Ishikawa (cell line): ENCODE measurements at regions not wholly inside any gene's neighbourhood (a gene's known extent, or its start where the extent isn't known, plus 50 kb on each side); places are given as distances from the start of the nearest gene placed in this dataset.

Experiments used
- CEBPB ChIP-seq: IDR thresholded peaks from 2 replicates; pipeline ENCODE4 v1.6.1; 2012
- CREB1 ChIP-seq: IDR thresholded peaks from 2 replicates; pipeline ENCODE4 v1.6.1; 2012; ENCODE audit warnings: low read depth
- EGR1 ChIP-seq: IDR thresholded peaks from 2 replicates; pipeline ENCODE4 v1.6.1; 2012
- EP300 ChIP-seq: IDR thresholded peaks from 2 replicates; pipeline ENCODE4 v1.6.1; 2012; ENCODE audit warnings: borderline replicate concordance
- FOXM1 ChIP-seq: IDR thresholded peaks from 2 replicates; pipeline ENCODE4 v1.6.1; 2012; ENCODE audit warnings: low read depth, borderline replicate concordance
- MAX ChIP-seq: IDR thresholded peaks from 2 replicates; pipeline ENCODE4 v1.6.1; 2012
- NFIC ChIP-seq: IDR thresholded peaks from 2 replicates; pipeline ENCODE4 v1.6.1; 2012
- RAD21 ChIP-seq: IDR thresholded peaks from 2 replicates; pipeline ENCODE4 v1.6.1; 2012; ENCODE audit warnings: low read depth
- REST ChIP-seq: IDR thresholded peaks from 2 replicates; pipeline ENCODE4 v1.6.1; 2012; ENCODE audit warnings: low read depth, mild to moderate bottlenecking
- TAF1 ChIP-seq: IDR thresholded peaks from 2 replicates; pipeline ENCODE4 v1.6.1; 2012; ENCODE audit warnings: low read depth, mild to moderate bottlenecking
- TCF12 ChIP-seq: IDR thresholded peaks from 2 replicates; pipeline ENCODE4 v1.6.1; 2012; ENCODE audit warnings: low read depth
- TEAD4 ChIP-seq: IDR thresholded peaks from 2 replicates; pipeline ENCODE4 v1.6.1; 2012
- USF1 ChIP-seq: IDR thresholded peaks from 2 replicates; pipeline ENCODE4 v1.6.1; 2012
- YY1 ChIP-seq: IDR thresholded peaks from 2 replicates; pipeline ENCODE4 v1.6.1; 2012; ENCODE audit warnings: low read depth
- ZBTB7A ChIP-seq: IDR thresholded peaks from 2 replicates; pipeline ENCODE4 v1.6.1; 2012; ENCODE audit warnings: low read depth

- no peak for TF ChIP-seq TEAD4
- TF ChIP-seq FOXM1: no peak
- no peak for TF ChIP-seq NFIC
- no peak for TF ChIP-seq YY1
- TF ChIP-seq RAD21: no peak
- TF ChIP-seq ZBTB7A: no peak
- no peak for TF ChIP-seq EP300
- TF ChIP-seq CREB1: no peak
- TF ChIP-seq USF1: no peak
- no peak for TF ChIP-seq CEBPB
- no peak for TF ChIP-seq MAX
- no peak for TF ChIP-seq REST
- TF ChIP-seq TAF1: no peak
- no peak for TF ChIP-seq TCF12
- TF ChIP-seq EGR1: no peak
Measured at GRCh38 chr10:120713573-120714205, 137.5 kb upstream of the WDR11 start.

GRCh38 chr10:120715171-120715570 lies 136.0 kb upstream of the WDR11 start:
- TF ChIP-seq TEAD4: no peak

GRCh38 chr10:120719333-120719732 lies 131.8 kb upstream of the WDR11 start:
- no peak for TF ChIP-seq EGR1
- TF ChIP-seq NFIC: no peak
- no peak for TF ChIP-seq TEAD4
- TF ChIP-seq FOXM1: no peak

- TF ChIP-seq ZBTB7A (no peak), REST (no peak)
Measured at GRCh38 chr10:120727001-120727400, 124.2 kb upstream of the WDR11 start.

- no peak for TF ChIP-seq CREB1
- TF ChIP-seq TEAD4: no peak
- TF ChIP-seq USF1: no peak
- no peak for TF ChIP-seq EGR1
- TF ChIP-seq TAF1: no peak
- no peak for TF ChIP-seq EP300
- TF ChIP-seq YY1: no peak
- no peak for TF ChIP-seq NFIC
- no peak for TF ChIP-seq ZBTB7A
- no peak for TF ChIP-seq RAD21
- no peak for TF ChIP-seq CEBPB
- no peak for TF ChIP-seq REST
- TF ChIP-seq TCF12: no peak
- no peak for TF ChIP-seq MAX
- no peak for TF ChIP-seq FOXM1
Measured at GRCh38 chr10:120729547-120729946, 121.6 kb upstream of the WDR11 start.

- TF ChIP-seq USF1 (no peak), ZBTB7A (no peak), EP300 (no peak), REST (no peak)
Measured at GRCh38 chr10:120732067-120732466, 119.1 kb upstream of the WDR11 start.
